GM19193 (cell line): ENCODE measurements at regions not wholly inside any gene's neighbourhood (a gene's known extent, or its start where the extent isn't known, plus 50 kb on each side); places are given as distances from the start of the nearest gene placed in this dataset.

Experiments
- POLR2A ChIP-seq: IDR thresholded peaks from 4 replicates; pipeline ENCODE4 v1.6.1; 2011; ENCODE audit not compliant: insufficient read depth, insufficient read length; ENCODE audit errors: extremely low read depth

DNA sequence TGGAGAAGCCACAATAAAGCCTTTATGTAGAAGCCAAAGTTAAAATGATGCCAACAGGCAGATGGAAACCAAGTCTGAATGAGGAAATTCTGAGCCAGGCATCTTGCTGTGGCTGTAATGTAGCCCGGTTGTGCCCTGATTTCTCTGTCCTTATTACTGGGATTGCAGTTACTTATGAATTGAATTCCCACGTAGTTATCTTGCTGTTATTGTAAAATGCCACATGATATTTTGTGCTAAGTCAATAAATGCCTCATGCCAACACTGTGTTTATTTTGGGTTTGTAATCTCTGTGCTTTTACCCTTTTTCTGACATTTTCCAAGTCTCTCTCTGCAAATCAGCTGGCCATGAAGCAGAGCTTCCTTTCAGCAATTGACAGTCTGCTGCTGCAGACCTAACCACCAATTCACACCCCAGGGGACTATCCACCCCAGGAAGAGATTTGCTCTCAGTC, 486.1 kb upstream of the GOLIM4 start:
- no peak for TF ChIP-seq POLR2A

DNA sequence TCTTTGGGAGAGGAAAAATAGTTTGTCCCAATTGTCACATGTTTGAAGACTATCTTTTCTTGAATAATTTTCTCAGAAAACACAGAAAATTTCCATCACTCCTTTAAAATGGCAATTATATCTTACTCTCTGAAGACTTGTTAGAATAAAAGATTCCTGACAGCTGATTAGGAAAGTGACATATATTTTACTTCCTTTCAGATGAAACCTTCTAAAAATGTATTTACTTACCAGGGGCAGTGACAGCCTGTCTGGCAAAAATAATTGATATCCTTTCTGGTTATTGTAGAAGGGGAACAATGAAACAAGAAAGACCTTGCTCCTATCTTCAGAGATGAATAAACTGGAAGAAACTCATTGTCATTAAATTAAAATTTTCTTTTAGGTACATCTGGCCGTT, 483.3 kb upstream of the GOLIM4 start:
- no peak for TF ChIP-seq POLR2A

DNA sequence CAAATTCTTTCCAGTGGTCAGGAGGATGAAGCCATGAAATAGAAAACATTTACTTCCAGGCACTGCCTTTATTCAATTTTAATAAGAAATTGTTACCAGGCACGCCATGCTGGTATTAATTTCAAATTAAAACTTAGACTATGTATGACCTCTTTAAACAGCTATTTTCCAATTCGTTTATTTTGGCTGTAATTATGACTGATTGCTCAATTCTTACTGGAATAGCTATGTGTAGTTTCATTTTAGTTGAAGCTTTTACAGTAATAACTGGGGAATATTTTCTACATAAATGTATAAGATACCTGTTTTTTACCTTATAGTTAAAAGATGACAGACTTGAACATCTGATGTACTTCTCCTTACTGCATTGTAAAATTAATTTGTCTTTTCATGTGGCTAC, 480.0 kb upstream of the GOLIM4 start:
- TF ChIP-seq POLR2A: no peak

DNA sequence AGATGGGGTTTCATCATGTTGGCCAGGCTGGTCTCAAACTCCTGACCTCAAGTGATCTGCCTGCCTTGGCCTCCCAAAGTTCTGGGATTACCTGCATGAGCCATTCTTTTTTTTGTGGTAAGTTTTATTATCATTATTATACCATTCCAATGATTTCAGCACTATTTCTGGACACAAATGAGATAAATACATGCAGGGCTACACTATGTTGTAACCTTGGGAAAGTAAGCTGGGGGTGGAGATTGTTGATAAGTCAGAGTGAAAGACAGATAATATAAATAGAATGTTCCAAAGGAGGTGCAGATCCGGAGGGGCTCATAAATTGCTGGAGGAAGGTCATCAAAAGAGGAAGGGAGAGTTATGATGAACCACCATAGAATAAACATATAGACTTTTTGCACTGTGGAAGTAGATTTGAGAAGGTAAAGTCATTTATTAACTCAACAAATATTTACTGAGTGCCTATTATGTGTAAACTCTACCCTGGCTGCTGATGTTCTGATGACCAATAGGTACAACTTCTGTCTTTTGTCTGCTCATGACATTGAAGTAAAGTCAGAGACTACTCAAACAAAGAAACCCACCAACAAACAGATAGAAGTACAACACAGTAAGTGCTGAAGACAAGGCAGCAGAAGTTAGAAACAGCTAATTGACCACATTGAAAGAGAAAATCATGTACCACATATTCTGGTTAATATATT, 478.9 kb upstream of the GOLIM4 start:
- TF ChIP-seq POLR2A: no peak

DNA sequence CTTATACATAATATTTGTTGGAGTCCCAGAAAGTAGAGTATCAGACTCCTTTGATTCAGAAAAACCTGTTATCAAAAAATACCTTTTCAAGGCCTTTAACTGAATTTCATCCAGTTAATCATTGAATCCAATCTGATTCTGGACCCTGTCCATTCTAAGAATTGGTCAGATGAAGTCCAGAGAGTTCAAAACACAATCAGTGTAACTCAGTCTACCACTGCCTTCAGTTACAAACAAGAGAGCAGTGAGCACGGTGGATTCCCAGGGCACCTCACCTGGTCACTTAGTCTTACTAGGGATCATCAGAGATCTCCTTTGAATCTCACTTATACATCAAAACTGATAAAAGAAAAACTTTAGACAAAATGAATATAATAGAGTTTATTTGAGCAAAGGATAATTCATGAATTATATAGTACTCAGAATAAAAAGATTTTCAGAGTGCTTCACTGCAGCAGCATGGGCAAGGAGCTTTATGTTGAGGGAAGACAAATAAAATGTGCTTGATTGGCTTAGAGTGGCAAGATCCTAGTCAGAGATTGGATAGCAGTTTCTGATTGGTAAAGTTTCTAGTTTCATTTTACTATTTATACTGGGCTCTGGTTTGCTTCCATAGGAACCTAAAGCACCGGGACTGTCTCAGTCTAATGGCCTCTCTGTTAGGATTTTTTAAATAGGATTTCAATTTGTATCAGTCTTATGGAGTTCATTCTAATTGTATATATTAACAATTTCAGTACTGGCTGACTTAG, 474.9 kb upstream of the GOLIM4 start:
- no peak for TF ChIP-seq POLR2A

DNA sequence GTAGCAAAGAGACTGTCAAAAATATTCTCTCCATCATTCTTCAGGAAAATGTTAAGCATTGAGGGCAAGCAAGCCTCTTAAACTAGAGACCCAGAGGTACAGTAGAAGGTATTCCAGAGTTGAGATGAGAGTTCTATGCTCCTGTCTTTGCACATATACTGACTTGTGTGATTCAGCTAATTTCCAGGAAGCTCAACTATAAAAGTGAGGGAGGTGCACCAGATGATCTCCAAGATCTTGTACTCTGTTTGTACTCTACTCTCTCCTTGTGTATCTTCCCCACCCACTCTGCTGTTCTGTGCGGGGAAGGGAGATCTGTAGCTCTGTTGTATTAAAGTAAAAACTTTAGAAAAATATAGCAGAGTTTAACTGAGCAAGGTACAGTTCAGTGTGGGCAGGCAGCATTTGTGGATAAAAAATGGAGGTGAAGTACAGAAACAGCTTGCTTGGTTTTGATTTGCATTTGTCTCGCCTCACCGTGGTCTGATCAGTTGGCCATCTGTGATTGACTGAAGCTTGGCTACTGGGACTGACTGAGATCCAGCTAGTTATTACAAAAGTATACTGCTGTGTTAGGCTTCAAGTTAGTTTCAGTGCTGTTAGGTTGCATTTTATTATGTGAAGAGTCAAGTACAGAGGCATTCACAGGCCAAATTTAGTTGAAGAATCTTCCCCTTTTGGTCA, 463.1 kb upstream of the GOLIM4 start:
- TF ChIP-seq POLR2A: no peak

DNA sequence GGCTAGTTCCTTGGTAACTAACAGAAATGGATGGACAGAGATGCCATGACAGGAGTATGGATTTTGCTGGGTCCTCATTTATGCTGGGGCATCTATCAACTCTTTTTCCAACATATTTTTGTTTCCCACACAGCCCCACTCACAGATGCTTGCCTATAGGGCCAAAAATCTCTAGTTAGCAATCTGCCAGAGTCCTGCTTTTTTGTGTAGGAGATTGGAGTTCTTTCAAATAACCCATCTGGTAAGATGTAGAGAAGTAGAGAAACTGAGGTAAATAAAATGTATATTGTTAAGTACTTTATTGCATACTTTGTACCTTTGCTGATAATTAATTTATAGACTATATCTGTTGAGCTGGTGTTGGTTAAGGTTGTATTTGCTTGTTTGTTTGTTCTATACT, 456.5 kb upstream of the GOLIM4 start:
- no peak for TF ChIP-seq POLR2A

DNA sequence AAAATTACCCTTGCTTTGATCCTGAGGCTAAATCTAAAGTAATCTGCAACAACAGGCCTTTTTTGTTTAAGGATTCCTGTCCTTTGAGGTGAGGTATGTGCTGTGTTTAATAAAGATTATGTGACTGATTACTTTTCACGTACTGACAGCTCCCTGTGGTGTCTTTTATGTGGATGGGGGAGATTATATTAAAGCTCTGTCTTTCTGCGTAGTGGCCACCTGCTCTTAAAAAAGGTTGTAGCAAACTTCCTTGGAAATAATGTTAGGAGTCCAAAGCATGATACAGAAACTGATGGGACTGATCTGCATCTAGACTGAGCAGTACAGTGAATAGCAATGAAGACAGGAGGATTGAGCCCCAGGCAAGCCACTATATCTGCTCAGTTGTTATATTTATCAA, 453.0 kb upstream of the GOLIM4 start:
- TF ChIP-seq POLR2A: no peak

DNA sequence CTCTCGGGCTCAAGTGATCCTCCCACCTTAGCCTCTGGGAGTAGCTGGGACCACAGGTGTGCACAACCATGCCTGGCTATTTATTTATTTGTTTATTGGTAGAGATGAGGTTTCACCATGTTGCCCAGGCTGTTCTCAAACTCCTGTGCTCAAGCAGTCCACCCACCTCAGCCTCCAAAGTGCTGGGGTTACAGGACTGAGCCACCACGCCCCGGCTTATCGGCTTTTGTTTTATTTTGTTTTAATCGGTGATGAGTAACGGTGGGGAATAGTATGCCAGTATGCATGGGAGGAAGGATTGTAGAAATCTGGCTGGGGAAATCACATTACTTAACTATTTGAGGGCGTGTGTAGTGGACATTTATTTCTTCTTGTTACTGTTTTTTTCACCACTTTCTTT, 451.0 kb upstream of the GOLIM4 start:
- no peak for TF ChIP-seq POLR2A

DNA sequence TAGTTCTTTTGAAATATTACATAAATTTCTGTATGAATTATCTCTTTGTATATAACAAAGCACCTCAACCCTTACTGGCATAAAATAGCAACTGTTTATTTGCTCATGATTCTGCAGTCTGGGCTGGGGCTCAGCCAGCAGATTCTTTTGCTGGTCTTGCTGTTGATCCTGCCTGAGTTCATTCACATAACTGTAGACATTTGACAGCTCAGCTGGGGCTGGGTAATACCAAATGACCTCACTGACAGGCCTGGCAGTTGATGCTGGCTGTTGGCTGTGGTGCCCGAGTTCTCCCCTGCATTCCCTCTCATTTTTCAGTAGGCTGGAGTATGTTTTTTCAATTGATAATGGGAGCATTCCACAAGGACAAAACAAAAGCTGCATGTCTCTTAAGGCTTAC, 449.9 kb upstream of the GOLIM4 start:
- TF ChIP-seq POLR2A: no peak

DNA sequence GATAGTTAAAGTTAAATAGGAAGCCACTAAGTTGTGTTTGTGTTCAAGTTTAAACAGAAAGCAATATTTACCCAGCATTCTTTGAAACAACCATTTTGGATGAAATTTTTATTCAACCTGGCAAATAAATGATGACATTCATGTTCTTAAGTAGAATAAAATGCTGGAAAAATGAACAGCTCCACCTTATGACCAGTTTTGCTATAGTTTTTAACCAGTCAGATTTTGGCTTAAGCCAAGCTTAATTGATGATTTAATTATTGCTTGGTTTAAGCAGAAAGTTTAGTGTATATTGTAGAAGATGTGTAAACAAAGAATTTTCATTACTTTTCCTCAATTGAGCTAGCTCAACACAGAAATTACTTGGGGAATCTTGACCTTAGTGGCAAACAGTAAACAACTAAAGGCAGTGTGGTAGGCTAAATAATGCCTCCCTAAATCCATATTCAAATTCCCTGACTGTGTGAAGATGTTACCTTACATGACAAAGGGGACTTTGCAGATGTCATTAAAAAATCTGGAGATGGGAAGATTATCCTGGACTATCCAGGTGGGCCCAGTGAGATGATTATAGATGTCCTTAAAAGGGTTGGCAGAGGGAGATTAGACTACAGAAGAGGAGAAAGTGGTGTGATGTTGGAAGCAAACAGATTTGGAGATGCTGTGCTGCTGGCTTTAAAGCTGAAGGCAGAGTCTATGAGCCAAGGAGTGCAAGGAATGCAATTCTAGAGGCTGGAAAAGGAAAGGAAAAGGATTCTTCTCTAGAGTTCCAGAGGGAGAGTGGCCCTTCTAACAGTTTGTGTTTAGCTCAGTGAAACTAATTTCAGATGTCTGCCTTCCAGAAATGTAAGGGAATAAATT, 448.6 kb upstream of the GOLIM4 start:
- TF ChIP-seq POLR2A: no peak

DNA sequence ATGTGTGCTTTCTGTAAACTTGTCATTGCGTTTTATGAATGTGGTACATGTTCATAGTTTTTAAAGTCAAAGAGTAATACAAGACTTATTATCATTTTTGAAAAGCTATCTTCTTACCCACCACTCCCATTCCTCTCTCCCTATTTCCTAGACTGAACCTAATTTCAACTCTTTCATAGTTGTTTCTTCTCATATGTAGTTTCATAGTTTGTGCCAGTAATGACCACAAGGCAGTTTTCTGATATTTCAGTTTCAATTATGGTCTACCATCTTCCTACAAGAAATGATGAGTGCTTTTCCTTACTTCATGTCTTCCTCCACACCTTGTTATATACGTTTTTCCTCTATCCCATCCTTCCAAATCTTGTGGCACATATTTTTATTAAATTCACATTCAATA, 445.0 kb upstream of the GOLIM4 start:
- no peak for TF ChIP-seq POLR2A

DNA sequence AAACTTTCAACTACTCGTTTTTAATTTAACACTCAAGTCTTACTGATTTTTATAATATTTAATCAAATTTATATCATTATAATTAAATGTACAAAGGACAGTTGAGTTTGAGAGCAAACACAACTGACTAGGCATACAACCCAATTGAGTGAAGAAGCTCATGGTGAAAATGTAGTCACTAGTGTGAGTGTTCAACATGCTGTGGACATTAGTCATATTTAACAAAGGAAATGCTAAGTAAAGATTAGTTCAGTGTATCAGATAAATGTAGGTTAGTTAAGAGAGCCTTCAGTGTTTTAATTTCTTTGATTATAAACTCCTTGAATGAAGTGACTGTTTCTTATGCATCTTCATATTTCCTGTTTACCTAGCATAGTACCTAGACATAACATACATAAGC, 444.2 kb upstream of the GOLIM4 start:
- no peak for TF ChIP-seq POLR2A

DNA sequence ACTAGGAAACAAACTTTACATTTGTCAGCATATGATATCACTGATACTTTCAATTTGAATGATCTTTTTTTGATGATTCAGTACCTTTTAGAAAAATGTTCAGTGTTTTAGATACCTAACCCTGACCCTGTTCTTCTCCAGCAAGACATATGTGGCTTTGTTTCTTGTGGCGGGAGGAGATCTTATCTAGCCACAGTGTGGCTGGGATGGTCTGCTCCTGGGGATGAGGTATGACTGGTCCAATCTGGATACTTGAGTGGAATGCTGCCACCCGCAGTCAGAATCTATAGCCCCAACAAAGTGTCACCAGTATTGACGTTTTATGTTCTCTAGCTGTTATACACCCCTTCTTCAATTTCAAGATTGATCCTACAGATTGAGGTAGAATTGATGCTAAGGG, 439.0 kb upstream of the GOLIM4 start:
- no peak for TF ChIP-seq POLR2A

DNA sequence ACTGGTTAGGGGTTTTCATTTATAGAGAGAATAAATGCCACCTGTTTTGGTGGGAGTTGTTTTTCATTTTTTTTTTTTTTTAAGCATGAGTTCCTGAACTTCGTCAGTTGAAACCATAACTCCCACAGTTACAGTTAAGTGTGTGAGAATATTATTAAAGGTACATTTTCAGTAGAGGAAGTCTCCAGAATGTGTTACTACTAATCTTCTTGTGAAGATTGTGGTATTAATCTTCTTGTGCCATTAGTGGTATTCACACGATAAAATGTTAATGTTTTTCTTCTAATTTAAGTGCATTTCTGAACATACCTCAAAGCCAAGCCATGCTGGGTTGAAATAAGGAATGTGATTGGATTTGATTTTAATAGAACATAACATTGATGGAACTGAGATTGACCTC, 437.9 kb upstream of the GOLIM4 start:
- TF ChIP-seq POLR2A: no peak
